ENCODE measurements at regions not wholly inside any gene's neighbourhood (a gene's known extent, or its start where the extent isn't known, plus 50 kb on each side); places are given as distances from the start of the nearest gene placed in this dataset.

- Histone ChIP-seq H2AFZ (ENCODE audit: low read length) (no peak overlapping the region), H3K9me3 (ENCODE audit: insufficient read depth in 2 of 2, low read depth in 1 of 2, low read length in 1 of 2) (no peaks in the 10 kb centered on the region), H3K23me2 (ENCODE audit: low read depth, low read length) (no peaks in the 10 kb centered on the region), H2BK5ac (ENCODE audit: low read depth, low read length) (no peak overlapping the region), H3K27me3 (replicated peaks in 1 of 4; ENCODE audit: control insufficient read depth in 3 of 4, extremely low read depth in 1 of 4, insufficient read depth in 3 of 4, low read length in 3 of 4) (no peaks in the 10 kb centered on the region), H3K18ac (ENCODE audit: extremely low read depth, low read length) (no peak overlapping the region), H3K14ac (ENCODE audit: insufficient read length) (no peak overlapping the region), H3K4me1 (replicated peaks in 1 of 4; ENCODE audit: control insufficient read depth in 3 of 4, insufficient read depth in 4 of 4, low read length in 3 of 4) (peaks cover 0 to 3% (median 0%) of the 10 kb centered on the region in 4 experiments; a peak in 2 of 7 replicates), H3K36me3 (ENCODE audit: control insufficient read depth in 2 of 4, insufficient read depth in 4 of 4, low read length in 3 of 4) (no peaks in the 10 kb centered on the region), H2BK120ac (replicated peaks; ENCODE audit: low read depth, low read length) (no peak overlapping the region), H3K79me2 (ENCODE audit: control insufficient read depth in 1 of 2, insufficient read depth in 2 of 2, low read length in 2 of 2) (no peaks in the 10 kb centered on the region), H4K20me1 (replicated peaks in 1 of 2; ENCODE audit: control insufficient read depth in 1 of 2, insufficient read depth in 2 of 2, low read length in 2 of 2) (no peaks in the 10 kb centered on the region), H3K9ac (replicated peaks in 1 of 4; ENCODE audit: extremely low read depth in 1 of 4, low read depth in 3 of 4, low read length in 3 of 4) (no peak overlapping the region), H3K23ac (ENCODE audit: insufficient read length) (no peak overlapping the region), H2BK12ac (ENCODE audit: low read depth, low read length) (no peak overlapping the region), H3K79me1 (ENCODE audit: low read depth, low read length) (no peaks in the 10 kb centered on the region), H3K27ac (ENCODE audit: low read depth, low read length) (no peak overlapping the region), H3K4ac (replicated peaks; ENCODE audit: insufficient read length, low read depth, low read length) (no peak overlapping the region), H3K56ac (replicated peaks; ENCODE audit: insufficient read length, low read depth, low read length) (no peak overlapping the region), H2BK15ac (ENCODE audit: low read length) (no peak overlapping the region), H3K4me2 (ENCODE audit: insufficient read depth in 1 of 2, low read depth in 2 of 2, low read length in 2 of 2) (no peak overlapping the region), H2AK5ac (ENCODE audit: low read depth, low read length) (no peak overlapping the region), H4K91ac (replicated peaks; ENCODE audit: insufficient read length, low read length) (no peak overlapping the region), H4K8ac (ENCODE audit: extremely low read depth, insufficient read depth, low read length) (no peak overlapping the region), H2BK20ac (ENCODE audit: low read length) (no peak overlapping the region), H4K5ac (ENCODE audit: insufficient read length, low read depth, low read length) (no peak overlapping the region), H3K4me3 (ENCODE audit: extremely low read depth in 1 of 4, insufficient read depth in 2 of 4, low read depth in 3 of 4, low read length in 4 of 4) (no peak overlapping the region)
- TF ChIP-seq CHD2 (IDR thresholded peaks at IDR 0.05; ENCODE audit: low read length), result no peak
- TF ChIP-seq ATF3 (IDR thresholded peaks at IDR 0.05; ENCODE audit: insufficient read depth, low read depth, low read length), result no peak
- no peak for TF ChIP-seq SP4 (IDR thresholded peaks at IDR 0.05; ENCODE audit: low read length)
- TF ChIP-seq CTCF (IDR thresholded peaks at IDR 0.05; ENCODE audit: control extremely low read depth in 1 of 3, insufficient read depth in 1 of 3, low read depth in 1 of 3, low read length in 3 of 3), result no peak
- CTCF ChIA-PET (ENCODE audit: partially characterized antibody), result no interaction called here
- DNase-seq (ENCODE audit: low read depth in 1 of 2, low spot score in 2 of 2), result no peak
- POLR2A ChIA-PET (ENCODE audit: partially characterized antibody), result no interaction called here
- no peak for FAIRE-seq
These were observed 97.9 kb downstream of the PLCE1 start for GRCh38 chr10:94091649-94092048.

Measured in H1 (cell line).